Pancreas (tissue), 10 donors: ENCODE measurements at regions not wholly inside any gene's neighbourhood (a gene's known extent, or its start where the extent isn't known, plus 50 kb on each side); places are given as distances from the start of the nearest gene placed in this dataset.
"Not testable (repeated sequence)": the region's sequence is repeated elsewhere in the genome, so short reads cannot be mapped to it uniquely, and the experiment has no call there.

ENCODE experiments used
- ATAC-seq, 4 donors: fragments of 200-7000 bp; cut with Tn5 transposase; one replicate each; pipeline versions ENCODE4 v1.8.0 to v1.9.1; 2020; ENCODE audit warnings: mild to moderate bottlenecking in 4 of 4, moderate library complexity in 4 of 4
- DNase-seq, 6 donors: peaks; one replicate each; pipeline ENCODE4 v3.0.0-alpha.2; 2020
- FAIRE-seq: peaks from 2 replicates; lab custom pipeline; 2012; peaks lifted over from hg19 to GRCh38; lab: Jason Lieb, UNC
- H3K27ac ChIP-seq, 4 donors: fragments of 200-600 bp; sonication (generic); 1 replicate in 3 of 4; 2 replicates in 1 of 4; pipeline versions ENCODE4 v1.5.0 to v1.8.0; 2020
- H3K27me3 ChIP-seq, 4 donors: fragments of 200-600 bp; one replicate each; pipeline ENCODE4 v1.8.0; 2021
- H3K36me3 ChIP-seq, 3 donors: fragments of 200-600 bp; sonication (generic) in 1 of 3; one replicate each; pipeline versions ENCODE4 v1.5.0 to v1.8.0; 2020 to 2021
- H3K4me1 ChIP-seq, 3 donors: fragments of 200-600 bp; one replicate each; pipeline ENCODE4 v1.8.0; 2021
- H3K4me3 ChIP-seq, 4 donors: fragments of 200-600 bp; sonication (generic) in 2 of 4; one replicate each; pipeline versions ENCODE4 v1.5.0 to v1.8.0; 2020 to 2021
- H3K9me3 ChIP-seq, 4 donors: fragments of 200-600 bp; one replicate each; pipeline ENCODE4 v1.8.0; 2021
- WGBS, 2 donors: extraction: QIAGEN DNeasy Blood & Tissue Kit; methylation state at CpG; one replicate each; pipeline ENCODE4 v1.1.7; 2013; 5-methylcytosine and 5-hydroxymethylcytosine counted together
- intact Hi-C, 3 donors: fragments of 100-400 bp; cut with DNase I; formaldehyde crosslinking; loops; one replicate each; pipeline versions ENCODE4 v1.11.1 to v1.14.2; 2022
- TF ChIP-seq, protein P1 (sequence below), 4 donors: fragments of 200-600 bp; sonication (generic) in 3 of 4; IDR thresholded peaks; one replicate each; pipeline versions ENCODE4 v1.5.0 to v1.8.0; 2021; ENCODE audit warnings: antibody characterized with exemption in 4 of 4
- donor health status: healthy with polysubstance abuse.
- donor health status: DM: no; HTN: no; CAD: no; lungs with moderate emphysema.
- donor health status: DM: no; HTN: no; CAD: no.
- donor health status: control.
- donor health status: control.
- donor health status: Bipolar disorder and iron deficiency.
- donor health status: DM: yes; HTN: yes; CAD: no.
- donor health status: DM: no; HTN: no; CAD: no.
- donor health status: DM: no; HTN: no; CAD: no.
- donor health status: DM: yes; HTN: yes; CAD: no.

- Histone ChIP-seq H3K4me3 (no peak overlapping the region), H3K4me1 (no peaks in the 10 kb centered on the region), H3K27me3 (no peaks in the 10 kb centered on the region), H3K27ac (no peak overlapping the region), H3K36me3 (no peaks in the 10 kb centered on the region), H3K9me3 (no peaks in the 10 kb centered on the region)
- no peak for ATAC-seq
- intact Hi-C loops = no loop called here
- FAIRE-seq = no peak
- WGBS, 2 donors = 20 to 25% methylated on average over 1 of the region's 1 CpG
- TF ChIP-seq, protein P1, sequence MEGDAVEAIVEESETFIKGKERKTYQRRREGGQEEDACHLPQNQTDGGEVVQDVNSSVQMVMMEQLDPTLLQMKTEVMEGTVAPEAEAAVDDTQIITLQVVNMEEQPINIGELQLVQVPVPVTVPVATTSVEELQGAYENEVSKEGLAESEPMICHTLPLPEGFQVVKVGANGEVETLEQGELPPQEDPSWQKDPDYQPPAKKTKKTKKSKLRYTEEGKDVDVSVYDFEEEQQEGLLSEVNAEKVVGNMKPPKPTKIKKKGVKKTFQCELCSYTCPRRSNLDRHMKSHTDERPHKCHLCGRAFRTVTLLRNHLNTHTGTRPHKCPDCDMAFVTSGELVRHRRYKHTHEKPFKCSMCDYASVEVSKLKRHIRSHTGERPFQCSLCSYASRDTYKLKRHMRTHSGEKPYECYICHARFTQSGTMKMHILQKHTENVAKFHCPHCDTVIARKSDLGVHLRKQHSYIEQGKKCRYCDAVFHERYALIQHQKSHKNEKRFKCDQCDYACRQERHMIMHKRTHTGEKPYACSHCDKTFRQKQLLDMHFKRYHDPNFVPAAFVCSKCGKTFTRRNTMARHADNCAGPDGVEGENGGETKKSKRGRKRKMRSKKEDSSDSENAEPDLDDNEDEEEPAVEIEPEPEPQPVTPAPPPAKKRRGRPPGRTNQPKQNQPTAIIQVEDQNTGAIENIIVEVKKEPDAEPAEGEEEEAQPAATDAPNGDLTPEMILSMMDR (IDR thresholded peaks at IDR 0.05) = no peak
- DNase-seq = no peak
Observed at GRCh38 chr7:56206420-56206819, 90.2 kb upstream of the NUPR2 start.

DNA sequence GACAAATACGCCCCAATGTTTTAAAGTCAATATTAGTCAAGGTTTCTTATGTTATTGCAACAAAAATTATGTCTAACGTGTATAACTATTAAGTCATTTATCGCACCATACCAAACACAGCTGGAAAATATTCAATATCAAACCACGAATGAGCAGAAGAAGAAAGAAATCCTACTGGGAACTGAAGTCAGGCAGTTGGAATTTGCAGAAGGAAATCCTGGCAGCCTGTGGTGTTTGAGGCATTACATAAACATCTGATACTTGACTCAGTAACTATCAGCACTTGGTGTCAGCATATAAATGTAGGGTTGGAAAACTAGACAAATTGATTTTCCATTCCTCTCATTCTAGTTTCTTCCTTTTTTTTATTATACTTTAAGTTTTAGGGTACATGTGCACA is 83.4 kb upstream of the NUPR2 start:
- FAIRE-seq = no peak
- ATAC-seq = no peak
- 52 to 60% methylated on average over 4 of the region's 4 CpGs for WGBS, 2 donors

DNA sequence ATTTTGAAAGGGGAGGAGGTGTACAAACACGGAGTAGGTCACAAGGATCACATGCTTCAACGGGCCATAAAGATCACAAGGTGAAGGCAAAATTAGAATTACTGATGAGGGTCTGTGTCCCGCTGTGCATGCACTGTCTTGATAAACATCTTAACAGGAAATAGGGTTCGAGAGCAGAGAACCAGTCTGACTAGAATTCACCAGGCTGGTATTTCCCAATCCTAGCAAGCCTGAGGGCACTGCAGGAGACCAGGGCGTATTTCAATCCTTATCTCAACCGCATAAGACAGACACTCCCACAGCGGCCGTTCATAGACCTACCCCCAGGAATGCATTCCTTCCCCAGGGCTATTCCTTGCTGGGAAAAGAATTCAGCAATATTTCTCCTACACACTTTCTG is 80.0 kb upstream of the NUPR2 start:
- ATAC-seq, H3K4me1 ChIP-seq, FAIRE-seq, DNase-seq, H3K9me3 ChIP-seq, H3K4me3 ChIP-seq, H3K27ac ChIP-seq, intact Hi-C loops, H3K27me3 ChIP-seq, H3K36me3 ChIP-seq: not testable (repeated sequence)
- WGBS, 2 donors = 55 to 64% methylated on average over 8 of the region's 8 CpGs

More for the DNA sequence above, 83.4 kb upstream of the NUPR2 start:
- no peak overlapping the region for H3K27ac ChIP-seq
- H3K4me3 ChIP-seq = no peak overlapping the region
- TF ChIP-seq, protein P1 (IDR thresholded peaks at IDR 0.05) = no peak
- H3K4me1 ChIP-seq = no peaks in the 10 kb centered on the region
- intact Hi-C loops = no loop called here
- no peak for DNase-seq
- H3K36me3 ChIP-seq = no peaks in the 10 kb centered on the region
- no peaks in the 10 kb centered on the region for H3K9me3 ChIP-seq
- no peaks in the 10 kb centered on the region for H3K27me3 ChIP-seq

DNA sequence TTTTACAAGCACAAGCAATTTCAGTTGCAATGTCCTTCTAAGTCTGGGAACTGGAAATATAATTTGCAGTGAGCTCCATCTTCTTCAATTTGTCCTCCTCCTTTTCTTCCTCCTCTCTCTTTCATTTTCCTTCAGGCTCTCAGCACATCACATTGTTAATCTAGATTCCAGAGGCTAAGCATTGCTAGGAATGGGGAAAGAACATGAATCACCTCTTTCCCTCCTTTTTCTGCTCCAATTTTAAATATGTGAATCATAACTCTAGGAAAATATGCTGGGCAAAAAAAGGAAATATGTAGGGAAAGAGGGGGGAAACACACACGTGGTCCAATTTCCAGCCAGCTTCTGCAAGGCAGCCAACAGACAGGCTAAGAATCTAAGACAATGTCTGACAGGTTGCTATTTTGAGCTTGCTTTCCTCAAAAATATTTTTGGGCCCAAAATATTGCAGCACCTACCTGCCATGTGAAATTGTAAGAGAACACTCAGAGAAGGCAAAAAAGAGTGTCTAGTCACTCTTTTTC is 72.7 kb upstream of the NUPR2 start:
- H3K27ac ChIP-seq = no peak overlapping the region
- intact Hi-C loops = no loop called here
- no peak overlapping the region for H3K4me3 ChIP-seq
- H3K4me1 ChIP-seq = no peaks in the 10 kb centered on the region
- 18% methylated on average over 1 of the region's 1 CpG for WGBS, 2 donors
- no peaks in the 10 kb centered on the region for H3K36me3 ChIP-seq
- H3K27me3 ChIP-seq = peaks cover 0 to 9% (median 2%) of the 10 kb centered on the region in 4 donors
- ATAC-seq (no peak), FAIRE-seq (no peak), DNase-seq (no peak)
- TF ChIP-seq, protein P1 (IDR thresholded peaks at IDR 0.05) = no peak
- H3K9me3 ChIP-seq = no peaks in the 10 kb centered on the region

- ATAC-seq = no peak
- 6 to 20% methylated on average over 1 of the region's 1 CpG for WGBS, 2 donors
- no peak overlapping the region for H3K27ac ChIP-seq
- H3K27me3 ChIP-seq = peaks cover 0 to 9% (median 2%) of the 10 kb centered on the region in 4 donors
- no peaks in the 10 kb centered on the region for H3K4me1 ChIP-seq
- intact Hi-C loops = no loop called here
- H3K9me3 ChIP-seq = no peaks in the 10 kb centered on the region
- no peak for DNase-seq
- TF ChIP-seq, protein P1 (IDR thresholded peaks at IDR 0.05) = no peak
- H3K36me3 ChIP-seq = no peaks in the 10 kb centered on the region
- no peak overlapping the region for H3K4me3 ChIP-seq
- no peak for FAIRE-seq
Observed at GRCh38 chr7:56188376-56188775, 72.2 kb upstream of the NUPR2 start.
